ENCODE measurements at regions not wholly inside any gene's neighbourhood (a gene's known extent, or its start where the extent isn't known, plus 50 kb on each side); places are given as distances from the start of the nearest gene placed in this dataset.

- H3K27ac ChIP-seq (ENCODE audit: extremely low read depth, low read depth, low read length): no peak overlapping the region
- no peaks in the 10 kb centered on the region for H3K36me3 ChIP-seq (ENCODE audit: control insufficient read depth in 2 of 2, insufficient read depth in 1 of 2, low read length in 2 of 2)
- ChIA-PET POLR2A (no interaction called here), CTCF (interaction anchor here (0.6 to 2.0 kb wide), 5 partner anchors 10 to 291 kb away, joined by 3 to 13 read pairs (median 3); no protein-coding TSS in a partner anchor)
- H3K4me3 ChIP-seq (ENCODE audit: low read depth, low read length): no peak overlapping the region
- TF ChIP-seq ZXDB (tag by site-specific recombination; IDR thresholded peaks at IDR 0.05): no peak
- no peak for TF ChIP-seq ZBTB20 (tag by site-specific recombination; IDR thresholded peaks at IDR 0.05)
- no peak for TF ChIP-seq GLIS2 (tag by site-specific recombination; IDR thresholded peaks at IDR 0.05)
- no peak for TF ChIP-seq ZNF777 (tag by site-specific recombination; IDR thresholded peaks at IDR 0.05; ENCODE audit: borderline replicate concordance)
- TF ChIP-seq ZNF548 (tag by site-specific recombination; IDR thresholded peaks at IDR 0.05): no peak
- no peak for TF ChIP-seq ZNF701 (tag by site-specific recombination; IDR thresholded peaks at IDR 0.05)
- TF ChIP-seq ZNF76 (tag by site-specific recombination; IDR thresholded peaks at IDR 0.05; ENCODE audit: borderline replicate concordance, low read depth): no peak
- TF ChIP-seq, protein P1, sequence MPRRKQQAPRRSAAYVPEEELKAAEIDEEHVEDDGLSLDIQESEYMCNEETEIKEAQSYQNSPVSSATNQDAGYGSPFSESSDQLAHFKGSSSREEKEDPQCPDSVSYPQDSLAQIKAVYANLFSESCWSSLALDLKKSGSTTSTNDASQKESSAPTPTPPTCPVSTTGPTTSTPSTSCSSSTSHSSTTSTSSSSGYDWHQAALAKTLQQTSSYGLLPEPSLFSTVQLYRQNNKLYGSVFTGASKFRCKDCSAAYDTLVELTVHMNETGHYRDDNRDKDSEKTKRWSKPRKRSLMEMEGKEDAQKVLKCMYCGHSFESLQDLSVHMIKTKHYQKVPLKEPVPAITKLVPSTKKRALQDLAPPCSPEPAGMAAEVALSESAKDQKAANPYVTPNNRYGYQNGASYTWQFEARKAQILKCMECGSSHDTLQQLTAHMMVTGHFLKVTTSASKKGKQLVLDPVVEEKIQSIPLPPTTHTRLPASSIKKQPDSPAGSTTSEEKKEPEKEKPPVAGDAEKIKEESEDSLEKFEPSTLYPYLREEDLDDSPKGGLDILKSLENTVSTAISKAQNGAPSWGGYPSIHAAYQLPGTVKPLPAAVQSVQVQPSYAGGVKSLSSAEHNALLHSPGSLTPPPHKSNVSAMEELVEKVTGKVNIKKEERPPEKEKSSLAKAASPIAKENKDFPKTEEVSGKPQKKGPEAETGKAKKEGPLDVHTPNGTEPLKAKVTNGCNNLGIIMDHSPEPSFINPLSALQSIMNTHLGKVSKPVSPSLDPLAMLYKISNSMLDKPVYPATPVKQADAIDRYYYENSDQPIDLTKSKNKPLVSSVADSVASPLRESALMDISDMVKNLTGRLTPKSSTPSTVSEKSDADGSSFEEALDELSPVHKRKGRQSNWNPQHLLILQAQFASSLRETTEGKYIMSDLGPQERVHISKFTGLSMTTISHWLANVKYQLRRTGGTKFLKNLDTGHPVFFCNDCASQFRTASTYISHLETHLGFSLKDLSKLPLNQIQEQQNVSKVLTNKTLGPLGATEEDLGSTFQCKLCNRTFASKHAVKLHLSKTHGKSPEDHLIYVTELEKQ (tag by site-specific recombination; IDR thresholded peaks at IDR 0.05; ENCODE audit: borderline replicate concordance): no peak
- TF ChIP-seq, protein P2, sequence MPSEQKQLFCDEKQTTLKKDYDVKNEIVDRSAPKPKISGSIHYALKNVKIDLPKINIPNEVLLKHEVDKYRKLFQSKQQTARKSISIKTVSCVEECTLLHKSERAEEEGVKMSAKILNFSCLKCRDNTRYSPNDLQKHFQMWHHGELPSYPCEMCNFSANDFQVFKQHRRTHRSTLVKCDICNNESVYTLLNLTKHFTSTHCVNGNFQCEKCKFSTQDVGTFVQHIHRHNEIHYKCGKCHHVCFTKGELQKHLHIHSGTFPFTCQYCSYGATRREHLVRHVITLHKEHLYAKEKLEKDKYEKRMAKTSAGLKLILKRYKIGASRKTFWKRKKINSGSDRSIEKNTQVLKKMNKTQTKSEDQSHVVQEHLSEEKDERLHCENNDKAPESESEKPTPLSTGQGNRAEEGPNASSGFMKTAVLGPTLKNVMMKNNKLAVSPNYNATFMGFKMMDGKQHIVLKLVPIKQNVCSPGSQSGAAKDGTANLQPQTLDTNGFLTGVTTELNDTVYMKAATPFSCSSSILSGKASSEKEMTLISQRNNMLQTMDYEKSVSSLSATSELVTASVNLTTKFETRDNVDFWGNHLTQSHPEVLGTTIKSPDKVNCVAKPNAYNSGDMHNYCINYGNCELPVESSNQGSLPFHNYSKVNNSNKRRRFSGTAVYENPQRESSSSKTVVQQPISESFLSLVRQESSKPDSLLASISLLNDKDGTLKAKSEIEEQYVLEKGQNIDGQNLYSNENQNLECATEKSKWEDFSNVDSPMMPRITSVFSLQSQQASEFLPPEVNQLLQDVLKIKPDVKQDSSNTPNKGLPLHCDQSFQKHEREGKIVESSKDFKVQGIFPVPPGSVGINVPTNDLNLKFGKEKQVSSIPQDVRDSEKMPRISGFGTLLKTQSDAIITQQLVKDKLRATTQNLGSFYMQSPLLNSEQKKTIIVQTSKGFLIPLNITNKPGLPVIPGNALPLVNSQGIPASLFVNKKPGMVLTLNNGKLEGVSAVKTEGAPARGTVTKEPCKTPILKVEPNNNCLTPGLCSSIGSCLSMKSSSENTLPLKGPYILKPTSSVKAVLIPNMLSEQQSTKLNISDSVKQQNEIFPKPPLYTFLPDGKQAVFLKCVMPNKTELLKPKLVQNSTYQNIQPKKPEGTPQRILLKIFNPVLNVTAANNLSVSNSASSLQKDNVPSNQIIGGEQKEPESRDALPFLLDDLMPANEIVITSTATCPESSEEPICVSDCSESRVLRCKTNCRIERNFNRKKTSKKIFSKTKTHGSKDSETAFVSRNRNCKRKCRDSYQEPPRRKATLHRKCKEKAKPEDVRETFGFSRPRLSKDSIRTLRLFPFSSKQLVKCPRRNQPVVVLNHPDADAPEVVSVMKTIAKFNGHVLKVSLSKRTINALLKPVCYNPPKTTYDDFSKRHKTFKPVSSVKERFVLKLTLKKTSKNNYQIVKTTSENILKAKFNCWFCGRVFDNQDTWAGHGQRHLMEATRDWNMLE (tag by site-specific recombination; conservative IDR thresholded peaks at IDR 0.05; ENCODE audit: low read depth): no peak
- TF ChIP-seq OVOL3 (tag by site-specific recombination; IDR thresholded peaks at IDR 0.05): no peak
- no peak for TF ChIP-seq ZFP69B (tag by site-specific recombination; IDR thresholded peaks at IDR 0.05)
- H3K4me1 ChIP-seq (ENCODE audit: control insufficient read depth, insufficient read depth, low read length): peaks cover 8% of the 10 kb centered on the region
- no peaks in the 10 kb centered on the region for H3K9me3 ChIP-seq (ENCODE audit: control insufficient read depth, insufficient read depth, low read depth, low read length)
Observed at GRCh38 chr18:46332286-46332801, 228.2 kb downstream of the HAUS1 start.

DNA sequence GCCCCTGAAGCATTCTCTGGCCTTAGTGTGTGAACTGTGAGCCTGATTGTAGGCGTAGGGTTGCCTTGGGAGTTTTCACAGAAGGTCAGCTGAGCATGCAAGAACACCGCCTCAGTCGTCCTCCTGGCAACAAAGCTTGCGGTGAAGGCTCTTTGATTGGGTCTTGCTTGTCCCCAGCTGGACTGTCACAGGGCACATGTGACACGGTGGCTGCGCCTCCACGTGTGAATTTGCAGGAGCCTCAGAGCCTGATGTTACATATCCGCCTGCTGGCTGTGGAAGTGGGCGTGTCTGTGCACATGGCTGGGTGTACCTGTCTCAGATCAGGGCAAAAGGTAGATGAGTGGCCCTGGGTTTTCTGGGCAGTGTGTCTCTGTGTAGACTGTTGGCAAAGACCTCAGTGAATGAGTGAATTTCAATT, 228.7 kb downstream of the HAUS1 start:
- peaks cover 8% of the 10 kb centered on the region for H3K4me1 ChIP-seq (ENCODE audit: control insufficient read depth, insufficient read depth, low read length)
- H3K9me3 ChIP-seq (ENCODE audit: control insufficient read depth, insufficient read depth, low read depth, low read length): no peaks in the 10 kb centered on the region
- TF ChIP-seq EGR2 (tag by site-specific recombination; IDR thresholded peaks at IDR 0.05; ENCODE audit: low read depth): peak; percentile 38; the same call in 1 of the 2 replicates
- no peak for TF ChIP-seq ZNF184 (tag by site-specific recombination; IDR thresholded peaks at IDR 0.05)
- no peak for TF ChIP-seq ZNF121 (tag by site-specific recombination; IDR thresholded peaks at IDR 0.05)
- peak; percentile 64 for TF ChIP-seq KLF9 (tag by site-specific recombination; IDR thresholded peaks at IDR 0.05; ENCODE audit: low read depth)
- no peak overlapping the region; the same call in 1 of the 2 replicates for H3K27ac ChIP-seq (ENCODE audit: extremely low read depth, low read depth, low read length)
- no peak overlapping the region for H3K4me3 ChIP-seq (ENCODE audit: low read depth, low read length)
- CTCF ChIA-PET: interaction anchor here (0.6 to 2.0 kb wide), 5 partner anchors 11 to 290 kb away, joined by 3 to 13 read pairs (median 3); no protein-coding TSS in a partner anchor
- POLR2A ChIA-PET: interaction anchor here (0.6 kb wide), 1 partner anchor 9 kb away, joined by 3 read pairs; no protein-coding TSS in a partner anchor
- no peaks in the 10 kb centered on the region for H3K36me3 ChIP-seq (ENCODE audit: control insufficient read depth in 2 of 2, insufficient read depth in 1 of 2, low read length in 2 of 2)
